HG03378 (cell line): ENCODE measurements at regions not wholly inside any gene's neighbourhood (a gene's known extent, or its start where the extent isn't known, plus 50 kb on each side); places are given as distances from the start of the nearest gene placed in this dataset.
"Not testable (repeated sequence)": the region's sequence is repeated elsewhere in the genome, so short reads cannot be mapped to it uniquely, and the experiment has no call there.

ENCODE experiments used
- ATAC-seq: cut with Tn5 transposase; IDR thresholded peaks from one replicate; pipeline ENCODE4 v1.9.1; 2021; ENCODE audit warnings: mild to moderate bottlenecking, moderate library complexity; ENCODE audit not compliant: unreplicated experiment

DNA sequence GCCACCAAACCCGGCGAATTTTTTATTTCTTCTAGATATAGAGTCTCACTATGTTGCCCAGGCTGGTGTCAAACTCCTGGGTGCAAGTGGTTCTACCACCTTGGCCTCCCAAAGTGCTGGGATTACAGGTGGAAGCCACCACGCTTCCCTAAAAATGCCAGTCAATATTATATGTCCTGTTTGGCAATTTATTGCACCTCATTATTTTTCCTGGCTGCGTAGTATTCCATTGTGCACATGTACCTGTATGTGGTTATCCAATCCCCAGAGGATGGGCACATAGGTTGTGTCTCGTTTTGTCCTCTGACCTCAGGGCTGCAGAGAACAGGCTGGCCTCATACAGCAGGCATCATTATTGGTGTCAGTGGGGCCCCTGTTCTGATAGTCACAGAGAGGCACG, 181.7 kb downstream of the C9orf50 start:
- ATAC-seq: no peak

DNA sequence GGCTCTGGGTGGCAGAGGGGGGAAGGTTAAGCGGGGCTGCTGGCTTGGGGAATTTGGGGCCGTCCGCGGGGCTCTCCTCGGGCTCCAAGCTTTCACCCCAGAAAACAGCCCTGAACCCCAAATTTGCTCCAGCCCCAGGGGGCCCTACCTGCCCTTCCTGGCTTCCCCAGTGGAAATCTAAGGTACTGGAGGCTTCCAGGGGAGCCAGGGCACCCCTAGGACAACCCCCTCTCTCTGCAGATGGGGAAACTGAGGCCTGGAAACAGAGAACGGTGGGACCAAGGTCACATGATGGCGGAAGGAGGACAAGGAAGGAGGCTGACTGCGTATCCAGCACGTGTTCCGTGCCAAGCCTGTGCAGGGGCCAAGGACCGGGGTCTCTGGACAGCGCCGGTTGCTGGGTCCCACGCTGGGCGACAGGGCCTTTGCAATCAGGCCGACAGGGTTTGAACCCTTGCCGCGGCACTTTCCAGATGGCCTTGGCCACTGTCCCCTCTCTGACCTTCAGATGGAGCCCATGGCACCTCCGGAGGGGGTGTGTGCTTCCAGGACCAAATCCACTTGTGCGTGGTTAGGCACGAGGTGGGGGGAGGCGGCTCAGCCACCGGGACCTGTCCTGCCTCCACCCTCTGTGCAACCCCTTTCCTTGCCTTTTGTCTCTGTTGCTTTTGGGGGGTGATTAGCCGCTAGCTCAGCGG, 183.1 kb downstream of the C9orf50 start:
- ATAC-seq: no peak

DNA sequence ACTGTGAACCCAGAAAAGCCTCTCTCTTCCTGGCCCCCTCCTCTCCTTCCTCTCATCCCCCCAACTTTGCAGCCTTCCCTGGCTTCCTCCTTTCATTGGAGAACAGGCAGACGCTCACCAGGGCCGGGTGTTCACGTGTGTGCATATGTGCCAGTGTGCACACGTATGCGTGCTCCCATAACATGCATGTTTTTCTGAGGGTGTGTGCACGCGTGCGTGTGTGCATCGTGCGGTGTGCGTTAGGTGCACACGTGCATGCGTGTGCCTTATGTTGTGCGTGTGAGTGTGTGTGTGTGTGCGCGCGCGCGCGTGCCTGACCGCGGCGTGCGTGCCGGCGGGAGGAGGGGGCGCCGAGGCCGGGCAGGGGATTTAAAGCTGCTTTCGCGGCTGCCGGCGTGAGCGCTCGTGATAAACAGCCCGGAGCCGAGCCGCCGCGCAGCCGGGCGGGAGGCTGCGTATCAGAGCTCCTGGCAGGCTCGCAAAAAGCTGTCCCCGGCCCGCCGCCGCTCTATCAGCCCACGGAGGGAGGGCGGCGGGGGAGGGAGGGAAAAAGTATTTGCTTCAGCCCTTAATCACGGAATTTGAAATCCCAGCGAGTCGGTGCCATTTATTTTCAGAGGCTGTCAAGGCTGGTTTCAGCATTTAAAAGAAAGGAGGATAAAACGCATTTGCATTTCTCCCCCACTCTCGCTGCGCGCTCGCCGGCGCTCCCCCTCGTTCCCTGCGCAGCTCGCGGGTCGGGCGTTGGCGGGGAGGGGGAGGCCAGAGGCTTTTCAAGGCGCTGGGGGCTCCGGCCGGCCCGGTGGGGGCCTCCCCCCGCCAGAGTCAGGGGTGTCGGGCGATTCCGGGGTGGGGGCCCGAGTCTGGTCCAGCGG, 183.9 kb downstream of the C9orf50 start:
- ATAC-seq: no peak

DNA sequence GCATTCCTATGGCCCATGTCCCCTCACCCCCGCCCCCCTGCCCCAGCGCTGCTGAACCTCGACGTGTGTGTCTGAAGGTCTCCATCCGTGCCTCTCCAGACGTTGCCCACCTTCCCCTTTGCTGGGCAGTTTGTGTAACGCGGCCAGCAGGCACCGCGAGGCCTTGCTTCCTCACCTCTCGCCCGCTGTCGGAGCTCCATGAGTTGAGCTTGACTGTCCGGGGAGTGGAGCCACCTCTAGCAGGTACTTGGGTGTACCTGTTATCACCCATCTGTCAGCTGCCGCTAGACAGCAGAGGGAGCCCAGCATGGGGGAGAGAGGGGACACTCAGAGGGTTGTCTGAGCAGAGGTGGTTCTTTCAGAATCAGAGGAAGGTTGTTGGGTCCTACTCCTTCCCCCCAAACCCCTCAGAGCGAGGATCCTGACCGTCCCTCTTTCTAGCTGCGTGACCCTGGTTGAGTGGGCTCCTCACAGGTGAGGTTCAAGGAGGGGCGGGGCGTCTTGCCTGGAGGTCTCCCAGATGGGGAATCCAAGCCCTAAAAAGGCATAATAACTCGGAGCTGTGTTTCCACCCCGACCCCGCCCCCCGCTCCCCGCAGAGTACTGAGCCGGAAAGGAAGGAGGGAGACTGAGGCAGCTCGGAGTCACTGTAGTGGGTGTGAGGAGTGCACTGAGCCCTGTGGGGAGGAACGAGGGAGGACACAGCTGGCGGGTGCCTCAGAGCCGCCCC, 184.7 kb downstream of the C9orf50 start:
- ATAC-seq: no peak

- no peak for ATAC-seq
Measured at GRCh38 chr9:129435291-129435690, 185.6 kb downstream of the C9orf50 start.

DNA sequence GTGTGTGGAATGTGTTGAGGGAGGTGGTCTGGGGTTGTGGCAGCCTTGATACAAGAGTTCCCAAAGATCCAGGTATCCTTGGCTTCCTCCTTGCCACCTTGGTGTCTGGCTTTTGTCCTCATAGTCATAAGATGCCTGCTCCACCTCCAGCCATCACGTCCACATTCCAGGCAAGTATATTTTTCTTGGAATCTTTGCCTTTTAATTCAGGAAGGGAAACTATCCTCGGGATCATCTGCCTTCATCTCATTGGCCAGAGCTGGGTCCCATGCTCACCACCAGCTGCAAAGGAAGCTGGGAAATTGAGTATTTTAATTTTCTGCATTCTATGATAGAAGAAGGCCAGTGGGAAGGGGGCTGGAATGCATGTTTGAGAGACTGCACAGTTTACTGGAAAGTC, 186.7 kb downstream of the C9orf50 start:
- no peak for ATAC-seq

- ATAC-seq: no peak
Measured at GRCh38 chr9:129432297-129433154, 188.4 kb downstream of the C9orf50 start.

DNA sequence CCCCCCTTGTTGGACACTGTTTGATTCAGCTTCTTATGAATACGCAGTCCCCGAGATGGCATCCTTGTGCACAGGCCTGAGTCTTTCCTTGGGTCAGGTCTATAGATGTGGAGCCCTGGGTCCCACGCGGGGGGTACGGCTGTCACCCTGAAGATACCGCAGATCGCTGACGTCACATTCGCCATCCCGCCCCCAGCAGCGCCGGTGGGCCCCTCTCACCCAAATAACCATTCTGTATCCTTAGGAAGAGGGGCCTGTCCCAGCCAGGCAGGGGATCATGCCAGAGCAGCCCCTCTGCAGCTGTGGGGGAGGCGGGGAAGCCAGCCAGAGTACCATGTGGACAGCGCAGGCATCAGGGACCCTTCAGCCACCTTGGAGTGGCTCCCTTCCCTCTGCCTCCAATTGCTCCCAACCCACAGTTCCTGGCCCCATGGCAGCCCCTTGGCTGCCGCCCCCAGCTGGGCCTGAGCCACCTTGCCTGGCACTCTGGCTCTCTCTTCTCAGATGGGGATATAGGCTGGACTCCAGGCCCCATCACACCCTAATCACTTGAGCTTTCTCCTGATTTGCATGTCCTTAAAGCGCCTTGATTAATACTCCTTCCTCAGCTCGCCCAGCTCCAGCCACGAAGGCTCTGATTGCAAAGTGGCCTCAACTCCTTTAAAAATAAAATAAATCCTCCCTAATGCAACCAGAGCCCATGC, 189.8 kb downstream of the C9orf50 start:
- no peak for ATAC-seq

DNA sequence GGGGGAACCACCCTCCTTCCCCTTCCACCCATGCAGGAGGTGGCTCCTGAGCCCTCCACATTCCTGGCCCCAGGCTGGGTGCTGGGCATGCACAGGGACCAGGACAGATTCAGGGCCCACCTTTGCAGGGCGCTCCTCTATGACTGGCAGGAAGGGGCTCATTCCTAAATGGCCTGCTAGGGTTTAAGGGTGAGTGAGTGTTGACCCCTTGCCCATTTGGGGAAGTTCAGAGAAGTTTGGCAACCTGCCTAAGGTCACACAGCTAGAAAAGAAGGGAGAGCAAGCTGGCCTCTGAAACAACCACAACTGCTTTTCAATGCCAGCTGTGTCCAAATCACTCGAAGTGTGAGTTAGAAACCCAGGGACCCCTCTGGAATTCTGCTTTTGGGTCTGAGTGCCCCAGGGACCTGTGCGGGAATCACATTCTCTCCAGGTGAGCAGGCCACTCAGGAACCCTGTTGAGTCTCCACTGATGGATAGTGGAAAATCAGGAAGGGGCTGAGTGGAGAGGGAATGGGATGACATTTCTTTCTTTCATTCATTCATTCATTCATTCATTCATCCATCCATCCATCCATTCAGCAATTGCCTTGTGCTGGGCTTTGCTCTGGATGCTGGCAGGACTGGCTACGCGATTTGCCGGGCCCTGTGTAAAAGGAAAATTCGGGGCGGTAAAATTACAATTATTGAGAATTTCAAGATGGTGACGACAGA, 191.9 kb downstream of the C9orf50 start:
- no peak for ATAC-seq

- no peak for ATAC-seq
Measured at GRCh38 chr9:129427149-129427548, 193.8 kb downstream of the C9orf50 start.

GRCh38 chr9:129423755-129424154, 197.1 kb downstream of the C9orf50 start:
- ATAC-seq: not testable (repeated sequence)

- ATAC-seq: no peak
Measured at GRCh38 chr9:129423216-129423615, 197.7 kb downstream of the C9orf50 start.

- no peak for ATAC-seq
Measured at GRCh38 chr9:129422843-129423192, 198.1 kb downstream of the C9orf50 start.

DNA sequence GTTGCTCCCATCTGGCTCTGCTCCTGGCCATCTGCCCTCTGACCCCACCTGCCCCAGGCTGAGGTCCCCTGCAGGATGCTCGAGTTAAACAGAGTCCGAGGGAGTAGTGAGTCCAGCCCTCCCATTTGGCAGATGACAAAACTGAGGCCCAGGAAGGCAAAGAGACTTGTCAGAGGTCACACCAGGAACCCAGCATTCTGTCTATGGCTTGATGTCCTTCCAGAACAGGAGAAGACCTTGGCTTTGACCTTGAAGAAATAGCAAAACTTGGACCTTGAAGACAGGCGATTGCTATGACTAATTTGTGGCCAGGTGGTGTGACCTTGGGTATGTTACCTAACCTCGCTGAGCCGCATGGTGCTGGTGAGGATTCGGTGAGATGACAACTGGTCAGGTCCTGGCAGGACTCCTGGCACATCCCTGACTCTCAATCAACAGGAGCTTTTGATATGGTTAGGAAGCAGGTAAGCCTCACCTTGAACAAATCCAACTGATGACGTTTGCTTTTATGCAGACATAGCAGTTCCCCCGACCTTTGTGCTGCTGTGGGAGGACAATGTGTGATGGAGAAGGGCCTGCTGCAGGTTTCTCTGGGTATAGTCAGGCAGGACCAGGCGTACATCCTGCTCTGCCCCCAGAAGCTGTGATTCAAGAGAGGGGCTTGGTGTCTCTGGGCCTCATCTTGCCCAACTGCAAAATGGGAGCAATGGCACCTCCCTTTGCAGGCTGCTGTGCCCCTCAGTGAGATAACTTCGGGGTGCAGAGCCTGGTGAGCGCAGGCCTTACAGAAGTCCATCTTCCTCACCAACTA, 198.7 kb downstream of the C9orf50 start:
- ATAC-seq: no peak

- no peak for ATAC-seq
Measured at GRCh38 chr9:129421371-129421770, 199.5 kb downstream of the C9orf50 start.

GRCh38 chr9:129420721-129421120, 200.2 kb downstream of the C9orf50 start:
- ATAC-seq: no peak

DNA sequence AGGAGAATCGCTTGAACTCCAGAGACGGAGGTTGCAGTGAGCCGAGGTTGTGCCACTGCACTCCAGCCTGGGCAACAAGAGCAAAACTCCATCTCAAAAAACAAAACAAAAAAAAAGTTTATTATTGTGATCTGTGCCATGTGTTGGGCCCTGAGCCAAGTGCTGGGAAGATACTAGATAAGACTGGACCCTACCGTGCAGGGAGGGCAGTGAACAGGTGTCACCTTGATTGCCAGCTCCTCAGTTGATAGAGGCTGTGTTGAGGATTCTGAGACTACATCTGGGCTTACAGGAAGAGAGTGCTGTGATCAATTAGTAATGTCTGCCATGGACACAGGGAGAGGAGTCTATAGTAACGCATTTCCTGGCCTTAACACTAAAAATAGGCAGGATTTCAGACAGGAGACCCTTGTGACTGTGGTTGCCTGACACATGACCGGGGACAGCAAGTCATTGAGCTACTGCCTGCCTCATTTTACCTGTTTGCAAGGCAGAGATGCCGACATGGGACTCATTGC, 201.5 kb downstream of the C9orf50 start:
- ATAC-seq: no peak

DNA sequence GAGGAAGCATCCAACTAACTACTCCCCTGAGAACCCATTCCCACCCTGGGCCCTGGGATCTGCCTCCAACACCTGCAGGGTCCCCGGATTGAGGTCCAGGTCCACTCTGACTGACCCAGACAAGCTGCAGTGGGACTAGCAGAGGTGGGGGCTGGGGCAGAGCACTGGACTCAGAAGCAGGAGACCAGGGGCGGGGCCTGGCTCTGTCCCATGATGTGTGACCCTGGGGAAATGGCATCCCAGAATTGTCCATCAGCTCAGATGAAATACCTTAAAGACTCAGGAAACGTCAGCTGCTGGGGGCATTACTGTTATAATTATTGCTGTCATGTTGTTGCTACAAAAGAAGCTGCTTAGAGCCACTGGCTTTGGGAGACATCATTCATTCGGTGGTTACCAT, 202.4 kb downstream of the C9orf50 start:
- no peak for ATAC-seq
